ENCODE measurements at regions not wholly inside any gene's neighbourhood (a gene's known extent, or its start where the extent isn't known, plus 50 kb on each side); places are given as distances from the start of the nearest gene placed in this dataset.

DNA sequence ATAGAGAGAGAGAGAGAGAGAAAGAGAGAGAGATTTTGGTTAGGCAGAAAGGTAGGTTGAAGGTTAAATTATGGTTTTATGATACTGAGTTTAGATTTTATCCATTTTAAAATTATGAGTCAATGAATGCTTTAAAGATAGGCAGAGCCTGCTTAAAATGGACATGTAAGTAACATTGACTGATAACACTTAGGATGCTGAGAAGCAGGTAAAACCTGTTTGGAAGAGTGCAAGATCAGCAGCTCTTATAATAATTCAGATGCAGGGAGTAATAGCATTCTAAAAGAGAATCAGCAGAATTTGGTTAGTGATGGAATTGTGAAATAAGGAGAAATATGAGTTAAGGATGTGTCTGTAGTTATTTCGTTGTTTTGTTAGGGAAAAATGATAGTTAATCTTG, 446.6 kb downstream of the PLA2G4A start:
- no peak for ATAC-seq
- TF ChIP-seq PPARA (CRISPR knock-in tag; IDR thresholded peaks at IDR 0.05; ENCODE audit: borderline replicate concordance) = no peak
- TF ChIP-seq ZFP3 (CRISPR knock-in tag; IDR thresholded peaks at IDR 0.05) = no peak
- TF ChIP-seq ARNTL (CRISPR knock-in tag; IDR thresholded peaks at IDR 0.05; ENCODE audit: borderline replicate concordance, low read depth) = no peak

DNA sequence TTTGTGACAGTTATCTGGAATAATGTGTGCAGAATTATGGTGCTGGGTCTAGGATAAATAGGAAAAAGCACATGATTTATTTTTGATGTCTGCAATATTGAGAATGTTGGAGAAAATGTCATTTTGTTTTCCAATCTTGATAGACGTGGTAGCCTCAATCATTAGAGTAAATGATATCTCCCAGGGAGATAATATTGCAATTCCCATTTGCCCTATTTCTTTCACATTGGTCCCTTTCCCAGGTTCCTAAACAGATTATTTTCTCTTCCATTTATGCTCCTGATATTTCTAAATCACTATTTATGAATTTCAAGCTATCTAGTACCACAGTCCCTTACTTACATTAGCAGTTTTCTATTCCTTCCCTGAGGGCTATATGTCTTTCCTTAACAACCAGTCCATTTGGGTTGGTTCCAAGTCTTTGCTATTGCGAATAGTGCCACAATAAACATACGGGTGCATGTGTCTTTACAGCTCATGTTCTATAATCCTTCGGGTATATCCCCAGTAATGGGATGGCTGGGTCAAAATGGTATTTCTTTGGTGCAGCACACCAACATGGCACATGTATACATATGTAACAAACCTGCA, 447.3 kb downstream of the PLA2G4A start:
- no peak for ATAC-seq
- no peak for TF ChIP-seq OSR1 (CRISPR knock-in tag; IDR thresholded peaks at IDR 0.05)
- no peak for TF ChIP-seq SNAI2 (CRISPR knock-in tag; IDR thresholded peaks at IDR 0.05)
- no peak for TF ChIP-seq ARNTL (CRISPR knock-in tag; IDR thresholded peaks at IDR 0.05; ENCODE audit: borderline replicate concordance, low read depth)
- TF ChIP-seq, protein P1, sequence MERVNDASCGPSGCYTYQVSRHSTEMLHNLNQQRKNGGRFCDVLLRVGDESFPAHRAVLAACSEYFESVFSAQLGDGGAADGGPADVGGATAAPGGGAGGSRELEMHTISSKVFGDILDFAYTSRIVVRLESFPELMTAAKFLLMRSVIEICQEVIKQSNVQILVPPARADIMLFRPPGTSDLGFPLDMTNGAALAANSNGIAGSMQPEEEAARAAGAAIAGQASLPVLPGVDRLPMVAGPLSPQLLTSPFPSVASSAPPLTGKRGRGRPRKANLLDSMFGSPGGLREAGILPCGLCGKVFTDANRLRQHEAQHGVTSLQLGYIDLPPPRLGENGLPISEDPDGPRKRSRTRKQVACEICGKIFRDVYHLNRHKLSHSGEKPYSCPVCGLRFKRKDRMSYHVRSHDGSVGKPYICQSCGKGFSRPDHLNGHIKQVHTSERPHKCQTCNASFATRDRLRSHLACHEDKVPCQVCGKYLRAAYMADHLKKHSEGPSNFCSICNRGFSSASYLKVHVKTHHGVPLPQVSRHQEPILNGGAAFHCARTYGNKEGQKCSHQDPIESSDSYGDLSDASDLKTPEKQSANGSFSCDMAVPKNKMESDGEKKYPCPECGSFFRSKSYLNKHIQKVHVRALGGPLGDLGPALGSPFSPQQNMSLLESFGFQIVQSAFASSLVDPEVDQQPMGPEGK (CRISPR knock-in tag; IDR thresholded peaks at IDR 0.05; ENCODE audit: borderline replicate concordance) = no peak
- no peak for TF ChIP-seq TOX (CRISPR knock-in tag; IDR thresholded peaks at IDR 0.05; ENCODE audit: borderline replicate concordance)
- TF ChIP-seq ESRRG (CRISPR knock-in tag; IDR thresholded peaks at IDR 0.05) = no peak
- no peak for TF ChIP-seq ZFP30 (CRISPR knock-in tag; IDR thresholded peaks at IDR 0.05)
- TF ChIP-seq, protein P2, sequence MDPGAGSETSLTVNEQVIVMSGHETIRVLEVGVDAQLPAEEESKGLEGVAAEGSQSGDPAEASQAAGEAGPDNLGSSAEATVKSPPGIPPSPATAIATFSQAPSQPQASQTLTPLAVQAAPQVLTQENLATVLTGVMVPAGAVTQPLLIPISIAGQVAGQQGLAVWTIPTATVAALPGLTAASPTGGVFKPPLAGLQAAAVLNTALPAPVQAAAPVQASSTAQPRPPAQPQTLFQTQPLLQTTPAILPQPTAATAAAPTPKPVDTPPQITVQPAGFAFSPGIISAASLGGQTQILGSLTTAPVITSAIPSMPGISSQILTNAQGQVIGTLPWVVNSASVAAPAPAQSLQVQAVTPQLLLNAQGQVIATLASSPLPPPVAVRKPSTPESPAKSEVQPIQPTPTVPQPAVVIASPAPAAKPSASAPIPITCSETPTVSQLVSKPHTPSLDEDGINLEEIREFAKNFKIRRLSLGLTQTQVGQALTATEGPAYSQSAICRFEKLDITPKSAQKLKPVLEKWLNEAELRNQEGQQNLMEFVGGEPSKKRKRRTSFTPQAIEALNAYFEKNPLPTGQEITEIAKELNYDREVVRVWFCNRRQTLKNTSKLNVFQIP (CRISPR knock-in tag; IDR thresholded peaks at IDR 0.05; ENCODE audit: borderline replicate concordance, low read depth) = no peak

DNA sequence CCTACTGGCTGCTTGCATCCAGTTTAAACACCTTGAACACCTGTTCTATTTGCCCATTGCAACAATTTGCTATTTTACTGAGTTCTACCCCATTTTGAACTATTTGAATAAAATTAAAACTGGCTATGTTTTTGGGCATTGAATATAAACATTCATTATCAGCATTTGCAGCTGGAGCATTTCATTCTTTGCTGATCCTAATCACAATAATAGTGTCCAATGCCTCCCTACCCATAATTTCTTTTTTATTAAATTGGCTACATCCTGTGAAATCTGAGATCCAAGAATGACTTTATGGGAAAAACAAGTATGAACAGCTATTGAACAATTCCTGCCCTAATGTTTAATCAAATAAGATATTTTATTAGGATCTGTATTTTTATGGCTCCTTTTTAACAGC, 447.9 kb downstream of the PLA2G4A start:
- TF ChIP-seq ZNF8 (CRISPR knock-in tag; IDR thresholded peaks at IDR 0.05) (no peak), TCF4 (CRISPR knock-in tag; IDR thresholded peaks at IDR 0.05; ENCODE audit: borderline replicate concordance) (peak; percentile 41; the same call in 1 of the 2 replicates)
- no peak for ATAC-seq

DNA sequence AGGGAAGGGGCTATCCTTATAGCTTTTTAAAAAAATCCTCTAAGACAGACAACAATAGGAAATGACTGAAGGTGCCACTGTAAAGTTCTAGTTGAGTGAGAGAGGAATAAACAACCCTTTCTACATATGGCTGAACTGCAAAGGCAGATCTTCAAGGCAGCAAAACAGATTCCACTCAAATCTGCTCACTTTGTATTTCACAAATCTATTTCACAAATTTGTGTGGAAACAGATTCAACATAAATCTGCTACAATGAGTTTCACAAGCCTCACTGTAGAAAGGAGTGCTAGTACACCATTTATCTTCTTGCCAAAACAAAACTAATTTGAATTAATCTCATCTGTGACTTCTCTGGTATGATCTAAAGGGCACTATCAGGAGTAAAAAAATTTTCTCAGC, 451.3 kb downstream of the PLA2G4A start:
- no peak for ATAC-seq

DNA sequence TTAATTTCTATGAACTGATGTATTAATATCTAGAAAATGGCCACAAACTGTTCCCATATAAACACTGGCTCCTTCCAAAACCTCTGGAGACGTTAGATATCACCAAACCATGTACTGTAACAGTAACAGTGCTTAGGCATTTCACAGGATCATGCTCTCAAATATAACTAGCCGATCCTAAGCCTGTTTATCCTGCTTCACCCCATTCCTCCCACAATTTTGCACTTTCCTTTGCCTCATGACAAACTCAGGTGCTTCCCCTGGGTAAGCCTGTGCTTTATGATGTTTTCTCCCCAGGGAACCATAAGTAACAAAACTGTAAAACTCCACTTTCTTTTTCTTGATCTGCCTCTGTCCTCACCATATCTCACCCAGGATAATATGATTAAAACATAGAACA, 452.3 kb downstream of the PLA2G4A start:
- no peak for ATAC-seq
- TF ChIP-seq RARB (CRISPR knock-in tag; IDR thresholded peaks at IDR 0.05) (no peak), CSDC2 (CRISPR knock-in tag; IDR thresholded peaks at IDR 0.05) (no peak), TOX (CRISPR knock-in tag; IDR thresholded peaks at IDR 0.05; ENCODE audit: borderline replicate concordance) (no peak), PPARA (CRISPR knock-in tag; IDR thresholded peaks at IDR 0.05; ENCODE audit: borderline replicate concordance) (no peak), OSR1 (CRISPR knock-in tag; IDR thresholded peaks at IDR 0.05) (no peak), GLIS3 (CRISPR knock-in tag; IDR thresholded peaks at IDR 0.05) (no peak), TCF4 (CRISPR knock-in tag; IDR thresholded peaks at IDR 0.05; ENCODE audit: borderline replicate concordance) (no peak), BACH2 (CRISPR knock-in tag; IDR thresholded peaks at IDR 0.05; ENCODE audit: borderline replicate concordance) (no peak), SNAI2 (CRISPR knock-in tag; IDR thresholded peaks at IDR 0.05) (no peak)
- TF ChIP-seq, protein P1 (CRISPR knock-in tag; IDR thresholded peaks at IDR 0.05; ENCODE audit: borderline replicate concordance) = no peak
- TF ChIP-seq, protein P3, sequence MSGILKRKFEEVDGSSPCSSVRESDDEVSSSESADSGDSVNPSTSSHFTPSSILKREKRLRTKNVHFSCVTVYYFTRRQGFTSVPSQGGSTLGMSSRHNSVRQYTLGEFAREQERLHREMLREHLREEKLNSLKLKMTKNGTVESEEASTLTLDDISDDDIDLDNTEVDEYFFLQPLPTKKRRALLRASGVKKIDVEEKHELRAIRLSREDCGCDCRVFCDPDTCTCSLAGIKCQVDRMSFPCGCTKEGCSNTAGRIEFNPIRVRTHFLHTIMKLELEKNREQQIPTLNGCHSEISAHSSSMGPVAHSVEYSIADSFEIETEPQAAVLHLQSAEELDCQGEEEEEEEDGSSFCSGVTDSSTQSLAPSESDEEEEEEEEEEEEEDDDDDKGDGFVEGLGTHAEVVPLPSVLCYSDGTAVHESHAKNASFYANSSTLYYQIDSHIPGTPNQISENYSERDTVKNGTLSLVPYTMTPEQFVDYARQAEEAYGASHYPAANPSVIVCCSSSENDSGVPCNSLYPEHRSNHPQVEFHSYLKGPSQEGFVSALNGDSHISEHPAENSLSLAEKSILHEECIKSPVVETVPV (CRISPR knock-in tag; IDR thresholded peaks at IDR 0.05) = no peak

More for the DNA sequence above, 451.3 kb downstream of the PLA2G4A start:
- TF ChIP-seq ZNF8 (CRISPR knock-in tag; IDR thresholded peaks at IDR 0.05) = no peak
- TF ChIP-seq, protein P1 (CRISPR knock-in tag; IDR thresholded peaks at IDR 0.05; ENCODE audit: borderline replicate concordance) = no peak
- TF ChIP-seq, protein P3 (CRISPR knock-in tag; IDR thresholded peaks at IDR 0.05) = no peak
- no peak for TF ChIP-seq ZFP3 (CRISPR knock-in tag; IDR thresholded peaks at IDR 0.05)
- TF ChIP-seq SNAI2 (CRISPR knock-in tag; IDR thresholded peaks at IDR 0.05) = no peak
- TF ChIP-seq ARNTL (CRISPR knock-in tag; IDR thresholded peaks at IDR 0.05; ENCODE audit: borderline replicate concordance, low read depth) = no peak
- TF ChIP-seq TOX (CRISPR knock-in tag; IDR thresholded peaks at IDR 0.05; ENCODE audit: borderline replicate concordance) = no peak
- TF ChIP-seq ISL1 (CRISPR knock-in tag; IDR thresholded peaks at IDR 0.05) = no peak
- TF ChIP-seq CSDC2 (CRISPR knock-in tag; IDR thresholded peaks at IDR 0.05) = no peak
- TF ChIP-seq OSR1 (CRISPR knock-in tag; IDR thresholded peaks at IDR 0.05) = no peak
- no peak for TF ChIP-seq ESRRG (CRISPR knock-in tag; IDR thresholded peaks at IDR 0.05)
- TF ChIP-seq TCF4 (CRISPR knock-in tag; IDR thresholded peaks at IDR 0.05; ENCODE audit: borderline replicate concordance) = no peak

Measured in SK-N-SH treated with all-trans-retinoic acid at 6 μM for 48 hours (cell line).